ENCODE measurements at regions not wholly inside any gene's neighbourhood (a gene's known extent, or its start where the extent isn't known, plus 50 kb on each side); places are given as distances from the start of the nearest gene placed in this dataset.

- TF ChIP-seq STAT6 (CRISPR knock-in tag; conservative IDR thresholded peaks at IDR 0.05; ENCODE audit: low read depth) (no peak), ELF4 (CRISPR knock-in tag; IDR thresholded peaks at IDR 0.05; ENCODE audit: low read depth) (no peak), MYBL2 (CRISPR knock-in tag; IDR thresholded peaks at IDR 0.05) (no peak), ZNF317 (CRISPR knock-in tag; IDR thresholded peaks at IDR 0.05; ENCODE audit: borderline replicate concordance, low read depth) (no peak), GABPB1 (CRISPR knock-in tag; IDR thresholded peaks at IDR 0.05) (no peak), ARID4B (CRISPR knock-in tag; IDR thresholded peaks at IDR 0.05; ENCODE audit: borderline replicate concordance) (no peak), IRF2 (CRISPR knock-in tag; IDR thresholded peaks at IDR 0.05; ENCODE audit: borderline replicate concordance, low read depth) (no peak)
Observed at GRCh38 chr9:19988281-19988680, 199.4 kb upstream of the SLC24A2 start (continued).

- H3K27ac Mint-ChIP-seq: no peak overlapping the region
- CTCF ChIA-PET: no interaction called here
- peaks cover 2% of the 10 kb centered on the region for H3K4me1 Mint-ChIP-seq
- ATAC-seq: no peak
- H3K9me3 Mint-ChIP-seq: no peaks in the 10 kb centered on the region; the same call in 1 of the 2 replicates
- no peaks in the 10 kb centered on the region for H3K27me3 Mint-ChIP-seq (ENCODE audit: low read depth)
- H3K4me3 Mint-ChIP-seq: no peak overlapping the region
- no peak for DNase-seq (ENCODE audit: low spot score)
- H3K36me3 Mint-ChIP-seq: no peaks in the 10 kb centered on the region
- POLR2A ChIA-PET: no interaction called here
- TF ChIP-seq ZNF232 (CRISPR knock-in tag; IDR thresholded peaks at IDR 0.05) (no peak), ZNF396 (CRISPR knock-in tag; IDR thresholded peaks at IDR 0.05; ENCODE audit: borderline replicate concordance) (no peak), ZBTB21 (CRISPR knock-in tag; IDR thresholded peaks at IDR 0.05; ENCODE audit: borderline replicate concordance) (no peak), ELF4 (CRISPR knock-in tag; IDR thresholded peaks at IDR 0.05; ENCODE audit: low read depth) (no peak), NFATC4 (CRISPR knock-in tag; IDR thresholded peaks at IDR 0.05) (no peak), CREM (CRISPR knock-in tag; IDR thresholded peaks at IDR 0.05) (no peak), TCF7 (CRISPR knock-in tag; IDR thresholded peaks at IDR 0.05; ENCODE audit: low read depth) (no peak), ZNF671 (CRISPR knock-in tag; IDR thresholded peaks at IDR 0.05) (no peak), ATF1 (CRISPR knock-in tag; IDR thresholded peaks at IDR 0.05) (no peak), TP53 (CRISPR knock-in tag; IDR thresholded peaks at IDR 0.05) (no peak), ATF6 (CRISPR knock-in tag; IDR thresholded peaks at IDR 0.05) (no peak), PRRX2 (CRISPR knock-in tag; IDR thresholded peaks at IDR 0.05) (no peak), ZMAT4 (CRISPR knock-in tag; IDR thresholded peaks at IDR 0.05) (no peak), TEAD4 (CRISPR knock-in tag; IDR thresholded peaks at IDR 0.05) (no peak), RORB (CRISPR knock-in tag; IDR thresholded peaks at IDR 0.05) (no peak), FOXP4 (CRISPR knock-in tag; IDR thresholded peaks at IDR 0.05) (no peak), AFF4 (CRISPR knock-in tag; IDR thresholded peaks at IDR 0.05; ENCODE audit: borderline replicate concordance) (no peak)
Observed at GRCh38 chr9:19985081-19985480, 196.2 kb upstream of the SLC24A2 start.
